ENCODE measurements at regions not wholly inside any gene's neighbourhood (a gene's known extent, or its start where the extent isn't known, plus 50 kb on each side); places are given as distances from the start of the nearest gene placed in this dataset.
"Not testable (repeated sequence)": the region's sequence is repeated elsewhere in the genome, so short reads cannot be mapped to it uniquely, and the experiment has no call there.

GRCh38 chr16:13379266-13379665 is 477.9 kb downstream of the SHISA9 start:
- H3K27ac ChIP-seq (ENCODE audit: low read depth in 1 of 3, low read length in 2 of 3): no peak overlapping the region
- no peaks in the 10 kb centered on the region for H3K36me3 ChIP-seq (ENCODE audit: control insufficient read depth in 3 of 3, insufficient read depth in 2 of 3, low read depth in 1 of 3, low read length in 3 of 3)
- DNase-seq (no peak), FAIRE-seq (no peak)
- H3K27me3 ChIP-seq (ENCODE audit: control insufficient read depth in 3 of 3, insufficient read depth in 3 of 3, low read length in 3 of 3): no peaks in the 10 kb centered on the region
- peaks cover 0 to 3% of the 10 kb centered on the region in 2 donors for H3K9me3 ChIP-seq (ENCODE audit: control insufficient read depth in 2 of 2, insufficient read depth in 1 of 2, low read depth in 1 of 2, low read length in 1 of 2)
- no peak overlapping the region for H3K4me3 ChIP-seq (ENCODE audit: low read depth in 1 of 3, low read length in 3 of 3)
- H3K4me1 ChIP-seq (ENCODE audit: control insufficient read depth in 3 of 3, insufficient read depth in 2 of 3, low read depth in 1 of 3, low read length in 2 of 3): no peaks in the 10 kb centered on the region
- 66 to 84% (median 68%) methylated on average over 2 to 3 of the region's 3 CpGs for WGBS, 3 donors

GRCh38 chr16:13385156-13386040 is 484.0 kb downstream of the SHISA9 start:
- H3K4me3 ChIP-seq (ENCODE audit: low read depth in 1 of 3, low read length in 3 of 3); DNase-seq; FAIRE-seq; H3K36me3 ChIP-seq (ENCODE audit: control insufficient read depth in 3 of 3, insufficient read depth in 2 of 3, low read depth in 1 of 3, low read length in 3 of 3); H3K9me3 ChIP-seq (ENCODE audit: control insufficient read depth in 2 of 2, insufficient read depth in 1 of 2, low read depth in 1 of 2, low read length in 1 of 2); H3K27ac ChIP-seq (ENCODE audit: low read depth in 1 of 3, low read length in 2 of 3); H3K27me3 ChIP-seq (ENCODE audit: control insufficient read depth in 3 of 3, insufficient read depth in 3 of 3, low read length in 3 of 3); H3K4me1 ChIP-seq (ENCODE audit: control insufficient read depth in 3 of 3, insufficient read depth in 2 of 3, low read depth in 1 of 3, low read length in 2 of 3): not testable (repeated sequence)
- WGBS, 3 donors: 85 to 96% (median 94%) methylated on average over 1 of the region's 1 CpG

GRCh38 chr16:13390093-13390985 is 488.9 kb downstream of the SHISA9 start:
- H3K27ac ChIP-seq (ENCODE audit: low read depth in 1 of 3, low read length in 2 of 3): no peak overlapping the region
- DNase-seq: no peak
- H3K9me3 ChIP-seq (ENCODE audit: control insufficient read depth in 2 of 2, insufficient read depth in 1 of 2, low read depth in 1 of 2, low read length in 1 of 2): no peaks in the 10 kb centered on the region
- WGBS, 3 donors: 56 to 65% (median 60%) methylated on average over 7 of the region's 7 CpGs
- H3K27me3 ChIP-seq (ENCODE audit: control insufficient read depth in 3 of 3, insufficient read depth in 3 of 3, low read length in 3 of 3): peaks cover 0 to 3% (median 0%) of the 10 kb centered on the region in 3 donors
- no peak for FAIRE-seq
- H3K4me1 ChIP-seq (ENCODE audit: control insufficient read depth in 3 of 3, insufficient read depth in 2 of 3, low read depth in 1 of 3, low read length in 2 of 3): no peaks in the 10 kb centered on the region
- H3K4me3 ChIP-seq (ENCODE audit: low read depth in 1 of 3, low read length in 3 of 3): no peak overlapping the region
- H3K36me3 ChIP-seq (ENCODE audit: control insufficient read depth in 3 of 3, insufficient read depth in 2 of 3, low read depth in 1 of 3, low read length in 3 of 3): no peaks in the 10 kb centered on the region

- no peaks in the 10 kb centered on the region for H3K36me3 ChIP-seq (ENCODE audit: control insufficient read depth in 3 of 3, insufficient read depth in 2 of 3, low read depth in 1 of 3, low read length in 3 of 3)
- H3K4me1 ChIP-seq (ENCODE audit: control insufficient read depth in 3 of 3, insufficient read depth in 2 of 3, low read depth in 1 of 3, low read length in 2 of 3): no peaks in the 10 kb centered on the region
- no peaks in the 10 kb centered on the region for H3K9me3 ChIP-seq (ENCODE audit: control insufficient read depth in 2 of 2, insufficient read depth in 1 of 2, low read depth in 1 of 2, low read length in 1 of 2)
- FAIRE-seq: no peak
- no peak overlapping the region for H3K27ac ChIP-seq (ENCODE audit: low read depth in 1 of 3, low read length in 2 of 3)
- peaks cover 0 to 3% (median 0%) of the 10 kb centered on the region in 3 donors for H3K27me3 ChIP-seq (ENCODE audit: control insufficient read depth in 3 of 3, insufficient read depth in 3 of 3, low read length in 3 of 3)
- no peak for DNase-seq
- H3K4me3 ChIP-seq (ENCODE audit: low read depth in 1 of 3, low read length in 3 of 3): no peak overlapping the region
These were observed 489.5 kb downstream of the SHISA9 start for GRCh38 chr16:13390986-13391305.

- H3K4me1 ChIP-seq (ENCODE audit: control insufficient read depth in 3 of 3, insufficient read depth in 2 of 3, low read depth in 1 of 3, low read length in 2 of 3): no peaks in the 10 kb centered on the region
- H3K27me3 ChIP-seq (ENCODE audit: control insufficient read depth in 3 of 3, insufficient read depth in 3 of 3, low read length in 3 of 3): peaks cover 0 to 3% (median 0%) of the 10 kb centered on the region in 3 donors
- no peaks in the 10 kb centered on the region for H3K36me3 ChIP-seq (ENCODE audit: control insufficient read depth in 3 of 3, insufficient read depth in 2 of 3, low read depth in 1 of 3, low read length in 3 of 3)
- H3K4me3 ChIP-seq (ENCODE audit: low read depth in 1 of 3, low read length in 3 of 3): no peak overlapping the region
- WGBS, 3 donors: 50 to 59% (median 51%) methylated on average over 3 of the region's 3 CpGs
- H3K9me3 ChIP-seq (ENCODE audit: control insufficient read depth in 2 of 2, insufficient read depth in 1 of 2, low read depth in 1 of 2, low read length in 1 of 2): no peaks in the 10 kb centered on the region
- no peak overlapping the region for H3K27ac ChIP-seq (ENCODE audit: low read depth in 1 of 3, low read length in 2 of 3)
- DNase-seq (no peak), FAIRE-seq (no peak)
These were observed 489.9 kb downstream of the SHISA9 start for GRCh38 chr16:13391337-13391736.

GRCh38 chr16:13392341-13392740 is 490.9 kb downstream of the SHISA9 start:
- H3K36me3 ChIP-seq (ENCODE audit: control insufficient read depth in 3 of 3, insufficient read depth in 2 of 3, low read depth in 1 of 3, low read length in 3 of 3): no peaks in the 10 kb centered on the region
- DNase-seq: no peak
- 85 to 91% (median 89%) methylated on average over 4 of the region's 4 CpGs for WGBS, 3 donors
- H3K9me3 ChIP-seq (ENCODE audit: control insufficient read depth in 2 of 2, insufficient read depth in 1 of 2, low read depth in 1 of 2, low read length in 1 of 2): no peaks in the 10 kb centered on the region
- FAIRE-seq: no peak
- H3K4me1 ChIP-seq (ENCODE audit: control insufficient read depth in 3 of 3, insufficient read depth in 2 of 3, low read depth in 1 of 3, low read length in 2 of 3): no peaks in the 10 kb centered on the region
- H3K4me3 ChIP-seq (ENCODE audit: low read depth in 1 of 3, low read length in 3 of 3): no peak overlapping the region
- peaks cover 0 to 3% (median 0%) of the 10 kb centered on the region in 3 donors for H3K27me3 ChIP-seq (ENCODE audit: control insufficient read depth in 3 of 3, insufficient read depth in 3 of 3, low read length in 3 of 3)
- no peak overlapping the region for H3K27ac ChIP-seq (ENCODE audit: low read depth in 1 of 3, low read length in 2 of 3)

GRCh38 chr16:13393816-13394215 is 492.4 kb downstream of the SHISA9 start:
- Histone ChIP-seq H3K9me3 (ENCODE audit: control insufficient read depth in 2 of 2, insufficient read depth in 1 of 2, low read depth in 1 of 2, low read length in 1 of 2) (no peaks in the 10 kb centered on the region), H3K4me1 (ENCODE audit: control insufficient read depth in 3 of 3, insufficient read depth in 2 of 3, low read depth in 1 of 3, low read length in 2 of 3) (no peaks in the 10 kb centered on the region), H3K27me3 (ENCODE audit: control insufficient read depth in 3 of 3, insufficient read depth in 3 of 3, low read length in 3 of 3) (peaks cover 0 to 3% (median 0%) of the 10 kb centered on the region in 3 donors), H3K36me3 (ENCODE audit: control insufficient read depth in 3 of 3, insufficient read depth in 2 of 3, low read depth in 1 of 3, low read length in 3 of 3) (no peaks in the 10 kb centered on the region), H3K4me3 (ENCODE audit: low read depth in 1 of 3, low read length in 3 of 3) (no peak overlapping the region), H3K27ac (ENCODE audit: low read depth in 1 of 3, low read length in 2 of 3) (no peak overlapping the region)
- WGBS, 3 donors: 74 to 84% (median 78%) methylated on average over 7 of the region's 7 CpGs
- FAIRE-seq (no peak), DNase-seq (no peak)

- no peaks in the 10 kb centered on the region for H3K4me1 ChIP-seq (ENCODE audit: control insufficient read depth in 3 of 3, insufficient read depth in 2 of 3, low read depth in 1 of 3, low read length in 2 of 3)
- DNase-seq (no peak), FAIRE-seq (no peak)
- peaks cover 0 to 3% (median 0%) of the 10 kb centered on the region in 3 donors for H3K27me3 ChIP-seq (ENCODE audit: control insufficient read depth in 3 of 3, insufficient read depth in 3 of 3, low read length in 3 of 3)
- 41 to 54% (median 46%) methylated on average over 5 of the region's 5 CpGs for WGBS, 3 donors
- H3K4me3 ChIP-seq (ENCODE audit: low read depth in 1 of 3, low read length in 3 of 3): no peak overlapping the region
- no peak overlapping the region for H3K27ac ChIP-seq (ENCODE audit: low read depth in 1 of 3, low read length in 2 of 3)
- H3K9me3 ChIP-seq (ENCODE audit: control insufficient read depth in 2 of 2, insufficient read depth in 1 of 2, low read depth in 1 of 2, low read length in 1 of 2): no peaks in the 10 kb centered on the region
- H3K36me3 ChIP-seq (ENCODE audit: control insufficient read depth in 3 of 3, insufficient read depth in 2 of 3, low read depth in 1 of 3, low read length in 3 of 3): no peaks in the 10 kb centered on the region
These were observed 493.1 kb downstream of the SHISA9 start for GRCh38 chr16:13394488-13394887.

All from small intestine (tissue), 7 donors.